ENCODE measurements at regions not wholly inside any gene's neighbourhood (a gene's known extent, or its start where the extent isn't known, plus 50 kb on each side); places are given as distances from the start of the nearest gene placed in this dataset.
"Not testable (repeated sequence)": the region's sequence is repeated elsewhere in the genome, so short reads cannot be mapped to it uniquely, and the experiment has no call there.

GRCh38 chr4:111045992-111046391 is 423.1 kb upstream of the PITX2 start:
- no peak for DNase-seq

GRCh38 chr4:111046811-111047210 is 423.9 kb upstream of the PITX2 start:
- no peak for DNase-seq

GRCh38 chr4:111048316-111048715 is 425.4 kb upstream of the PITX2 start:
- DNase-seq, result no peak

GRCh38 chr4:111064342-111064993 is 441.6 kb upstream of the PITX2 start:
- no peak for DNase-seq

- no peak for DNase-seq
These were observed 443.1 kb upstream of the PITX2 start for GRCh38 chr4:111066001-111066400.

GRCh38 chr4:111066447-111066846 is 443.6 kb upstream of the PITX2 start:
- no peak for DNase-seq

GRCh38 chr4:111066887-111067286 is 444.0 kb upstream of the PITX2 start:
- DNase-seq, result no peak

GRCh38 chr4:111068883-111069282 is 446.0 kb upstream of the PITX2 start:
- no peak for DNase-seq

- DNase-seq, result no peak
These were observed 447.5 kb upstream of the PITX2 start for GRCh38 chr4:111070390-111070789.

GRCh38 chr4:111074523-111075114 is 451.7 kb upstream of the PITX2 start:
- DNase-seq, result no peak

- not testable (repeated sequence) for DNase-seq
These were observed 453.4 kb upstream of the PITX2 start for GRCh38 chr4:111076299-111076698.

GRCh38 chr4:111108153-111108552 is 485.3 kb upstream of the PITX2 start:
- no peak for DNase-seq

- no peak for DNase-seq
These were observed 490.7 kb upstream of the PITX2 start for GRCh38 chr4:111113591-111113990.

GRCh38 chr4:111115881-111116280 is 493.0 kb upstream of the PITX2 start:
- DNase-seq, result no peak

GRCh38 chr4:111120191-111120590 is 497.3 kb upstream of the PITX2 start:
- no peak for DNase-seq

GRCh38 chr4:111126340-111126739 is 503.5 kb upstream of the PITX2 start:
- DNase-seq, result no peak

GRCh38 chr4:111127841-111128240 is 505.0 kb upstream of the PITX2 start:
- no peak for DNase-seq

GRCh38 chr4:111128327-111128726 is 505.4 kb upstream of the PITX2 start:
- no peak for DNase-seq

- DNase-seq, result no peak
These were observed 513.6 kb upstream of the PITX2 start for GRCh38 chr4:111136438-111136837.

- DNase-seq, result no peak
These were observed 514.1 kb upstream of the PITX2 start for GRCh38 chr4:111136967-111137366.

- no peak for DNase-seq
These were observed 520.6 kb upstream of the PITX2 start for GRCh38 chr4:111143510-111143909.

GRCh38 chr4:111154934-111155333 is 532.1 kb upstream of the PITX2 start:
- no peak for DNase-seq

- DNase-seq, result not testable (repeated sequence)
These were observed 541.7 kb upstream of the PITX2 start for GRCh38 chr4:111164556-111164955.

- DNase-seq, result no peak
These were observed 551.5 kb upstream of the PITX2 start for GRCh38 chr4:111174331-111174730.

- DNase-seq, result no peak
These were observed 555.4 kb upstream of the PITX2 start for GRCh38 chr4:111178231-111178630.

All from stimulated activated CD4-positive, alpha-beta T cell treated with anti-CD3 and anti-CD28 coated beads, Interleukin-2, amount 100 ng/mL, for 24 hours (primary cell).